GM18499 (cell line): ENCODE measurements at regions not wholly inside any gene's neighbourhood (a gene's known extent, or its start where the extent isn't known, plus 50 kb on each side); places are given as distances from the start of the nearest gene placed in this dataset.

Experiments
- ATAC-seq: cut with Tn5 transposase; IDR thresholded peaks from one replicate; pipeline ENCODE4 v1.9.1; 2021; ENCODE audit warnings: moderate number of reproducible peaks; ENCODE audit not compliant: insufficient read depth, unreplicated experiment

- ATAC-seq, result no peak
Observed at GRCh38 chr10:10623958-10624566, 393.6 kb upstream of the CELF2 start.

DNA sequence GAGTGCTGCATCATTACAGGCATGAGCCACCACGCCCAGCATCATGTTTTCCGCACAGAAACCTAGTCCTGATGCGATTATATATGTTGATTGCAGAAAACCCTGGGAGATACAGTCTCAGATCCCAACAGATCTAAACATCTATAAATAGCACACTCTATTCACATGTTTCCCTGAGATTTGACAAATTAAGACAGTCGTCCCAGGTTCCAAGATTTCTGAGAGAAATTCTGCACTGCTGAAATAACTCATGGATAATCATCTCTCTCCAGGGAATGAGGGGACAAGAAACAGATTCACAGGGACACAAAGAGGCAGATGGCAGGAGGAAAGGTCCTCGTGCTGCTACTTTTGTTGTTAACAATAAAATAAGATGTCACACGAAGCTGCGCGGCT, 393.1 kb upstream of the CELF2 start:
- no peak for ATAC-seq

DNA sequence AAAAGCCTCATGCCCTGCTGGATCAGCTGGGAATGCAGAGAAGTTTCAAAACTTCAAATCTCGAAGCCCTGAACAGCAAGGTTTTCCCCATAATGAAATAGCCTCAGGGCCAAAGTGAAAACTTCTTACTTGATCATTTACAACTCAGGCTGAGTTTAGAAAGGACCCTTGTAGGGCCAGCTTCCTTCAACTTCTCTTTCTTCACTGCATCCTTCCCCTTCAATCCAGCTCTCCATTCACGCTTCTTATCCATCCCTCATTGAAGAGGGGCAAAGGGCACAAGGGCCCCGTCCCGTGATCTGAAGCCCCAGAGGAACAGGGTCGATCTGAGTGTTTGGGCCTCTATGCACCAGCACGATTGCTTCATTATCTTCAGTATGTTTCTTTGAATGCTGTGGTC, 392.2 kb upstream of the CELF2 start:
- no peak for ATAC-seq

DNA sequence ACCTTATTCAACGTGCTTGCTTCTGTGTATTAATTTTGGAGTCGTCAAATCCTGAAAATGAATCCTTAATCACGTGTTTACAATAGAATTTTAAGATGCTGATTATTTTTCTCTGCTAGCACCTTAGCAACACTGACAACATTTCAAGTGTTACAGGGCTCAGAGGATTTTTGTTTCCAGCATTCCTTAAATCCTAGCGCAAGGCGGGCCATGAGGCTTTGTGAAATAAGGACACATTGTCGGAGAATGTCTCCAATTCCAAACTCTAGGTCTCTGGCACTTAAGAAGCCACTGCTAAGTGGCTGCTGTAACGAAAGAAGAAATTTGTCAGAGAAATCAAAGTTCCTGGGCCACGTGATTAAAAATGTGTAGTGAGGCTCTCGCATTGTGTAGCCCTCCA, 390.9 kb upstream of the CELF2 start:
- ATAC-seq, result no peak

DNA sequence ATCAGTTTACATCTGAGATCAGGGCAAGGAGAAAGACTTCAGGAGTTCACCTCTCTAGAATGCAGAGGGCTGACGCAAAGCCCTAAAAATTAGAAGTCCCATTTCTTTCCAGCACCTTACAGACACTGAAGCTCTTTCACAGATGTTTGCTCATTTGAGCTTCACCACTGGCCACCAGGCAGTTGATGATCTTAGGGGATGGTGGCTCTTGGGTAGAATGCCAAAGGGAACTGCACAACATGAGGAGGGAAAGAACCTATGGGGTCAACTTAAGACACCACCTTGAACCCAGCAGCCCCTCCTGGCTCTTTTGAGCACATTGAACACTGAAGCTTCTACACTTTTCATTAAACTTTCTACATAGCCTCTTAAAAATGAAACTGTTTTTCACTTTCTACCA, 390.3 kb upstream of the CELF2 start:
- ATAC-seq, result no peak

- ATAC-seq, result no peak
Observed at GRCh38 chr10:10629512-10629911, 388.2 kb upstream of the CELF2 start.

GRCh38 chr10:10630281-10630680, 387.4 kb upstream of the CELF2 start:
- ATAC-seq, result no peak

GRCh38 chr10:10630782-10631181, 386.9 kb upstream of the CELF2 start:
- ATAC-seq, result no peak

DNA sequence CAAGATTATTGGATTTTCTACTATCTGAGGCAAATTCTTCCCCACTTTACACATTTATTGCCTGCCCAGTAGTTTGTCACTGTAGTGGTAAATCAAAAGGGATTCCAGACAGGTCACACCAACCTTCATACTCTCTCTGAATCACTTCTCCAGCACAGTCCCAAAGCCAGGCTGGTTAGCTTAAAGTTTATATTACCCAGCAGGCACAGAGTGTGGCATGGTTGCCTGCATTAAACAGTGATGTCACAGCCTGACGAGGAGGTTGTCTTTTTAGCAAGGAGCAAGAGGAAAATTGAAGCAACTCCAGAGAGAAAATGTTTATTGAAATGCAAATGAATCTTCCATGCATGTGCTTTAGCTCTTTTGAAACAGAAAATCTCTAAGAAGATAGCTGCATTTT, 375.5 kb upstream of the CELF2 start:
- ATAC-seq, result no peak

GRCh38 chr10:10642751-10643150, 374.9 kb upstream of the CELF2 start:
- ATAC-seq, result no peak

DNA sequence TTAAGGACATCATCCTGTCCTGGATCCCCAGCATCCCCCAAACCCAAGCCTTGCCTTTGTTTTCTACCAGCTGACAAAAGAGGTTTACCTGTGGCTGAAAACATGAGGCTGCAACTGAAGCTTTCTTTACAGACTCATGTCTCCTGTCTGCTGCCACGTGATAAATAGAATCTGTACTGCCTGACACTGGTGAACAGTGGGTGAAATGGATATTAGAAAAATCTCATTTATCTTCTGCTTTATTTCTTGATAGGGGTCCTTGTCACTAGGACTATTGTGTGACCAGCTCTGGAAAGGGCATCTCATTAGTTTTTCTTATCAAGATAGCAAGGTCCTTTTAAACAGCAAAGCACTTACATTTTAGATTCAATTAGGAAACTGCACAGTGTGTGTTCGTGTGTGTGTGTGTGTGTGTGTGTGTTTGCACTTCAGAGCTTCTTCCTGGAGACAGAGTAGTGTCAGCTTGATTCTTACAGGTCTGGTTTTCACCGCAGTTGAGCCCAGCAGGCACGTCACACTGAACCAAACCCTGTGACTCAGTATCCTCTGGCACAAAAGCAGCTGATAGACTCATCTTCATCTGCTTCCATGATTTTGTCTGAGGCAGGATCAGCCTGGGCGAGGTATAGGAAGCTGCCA, 373.5 kb upstream of the CELF2 start:
- ATAC-seq, result no peak

GRCh38 chr10:10644676-10645385, 372.8 kb upstream of the CELF2 start:
- no peak for ATAC-seq

- no peak for ATAC-seq
Observed at GRCh38 chr10:10647331-10647730, 370.3 kb upstream of the CELF2 start.

GRCh38 chr10:10657139-10657760, 360.4 kb upstream of the CELF2 start:
- ATAC-seq, result no peak

GRCh38 chr10:10658172-10658785, 359.4 kb upstream of the CELF2 start:
- ATAC-seq, result no peak

DNA sequence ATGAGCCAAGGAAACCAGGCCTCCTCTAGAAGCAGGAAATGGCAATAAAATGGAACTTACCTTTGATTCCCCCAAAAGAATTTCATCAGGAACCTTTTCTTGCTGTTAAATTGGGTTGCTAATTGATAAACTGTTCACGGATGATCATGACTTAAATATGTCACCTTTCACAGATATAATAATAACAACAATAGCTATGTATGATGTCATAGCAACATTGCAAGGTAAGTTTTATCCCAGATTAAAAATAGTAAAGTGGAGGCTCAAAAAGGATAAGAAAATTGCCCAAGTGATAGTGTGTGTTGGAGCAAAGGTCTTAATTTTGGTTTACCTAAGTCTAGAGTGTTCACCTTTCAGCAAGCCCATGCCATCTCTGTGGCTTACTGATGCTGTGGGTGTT, 357.6 kb upstream of the CELF2 start:
- ATAC-seq, result no peak

- ATAC-seq, result no peak
Observed at GRCh38 chr10:10661176-10661575, 356.5 kb upstream of the CELF2 start.

- no peak for ATAC-seq
Observed at GRCh38 chr10:10662716-10663408, 354.8 kb upstream of the CELF2 start.

DNA sequence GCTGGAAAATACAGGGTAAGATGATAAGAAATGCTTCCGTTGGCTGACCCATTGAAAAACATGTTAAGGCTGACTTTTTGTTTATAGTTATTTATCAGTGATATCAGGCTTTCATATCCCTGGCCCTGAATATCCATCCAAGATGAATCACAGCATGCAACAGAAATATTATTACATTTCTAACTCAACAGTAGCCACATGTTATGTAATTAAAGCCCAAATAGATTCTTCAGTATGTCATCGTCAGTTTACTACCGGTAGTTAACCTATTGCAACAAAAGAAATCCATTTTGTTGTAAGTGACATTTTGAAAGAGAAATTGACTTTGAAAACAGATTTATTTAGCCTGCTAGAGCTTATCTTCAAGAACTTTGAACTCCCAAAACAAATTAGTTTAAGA, 354.1 kb upstream of the CELF2 start:
- ATAC-seq, result no peak

- no peak for ATAC-seq
Observed at GRCh38 chr10:10665750-10666149, 351.9 kb upstream of the CELF2 start.
